ENCODE measurements at regions not wholly inside any gene's neighbourhood (a gene's known extent, or its start where the extent isn't known, plus 50 kb on each side); places are given as distances from the start of the nearest gene placed in this dataset.

DNA sequence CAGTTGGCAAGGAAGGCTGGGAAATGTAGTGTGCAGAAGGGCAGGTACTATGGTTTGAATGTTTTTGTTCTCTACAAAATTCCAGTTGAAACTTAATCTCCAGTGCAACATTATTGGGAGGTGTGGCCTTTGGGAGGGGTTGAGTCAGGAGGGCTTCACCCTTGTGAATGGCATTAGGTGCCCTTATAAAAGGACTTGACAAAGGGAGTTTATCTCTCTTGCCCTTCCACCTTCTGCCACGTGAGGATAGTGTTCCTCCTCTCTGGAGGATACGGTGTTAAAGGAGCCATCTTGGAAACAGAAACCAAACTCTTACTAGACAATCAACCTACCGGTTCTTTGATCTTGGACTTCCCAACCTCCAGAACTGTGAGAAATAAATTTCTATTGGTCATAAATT, 82.2 kb upstream of the LRFN2 start:
- H4K5ac ChIP-seq (ENCODE audit: insufficient read length, low read depth, low read length), result no peak overlapping the region
- H3K36me3 ChIP-seq (ENCODE audit: control insufficient read depth in 2 of 4, insufficient read depth in 4 of 4, low read length in 3 of 4), result no peaks in the 10 kb centered on the region; a peak in 1 of 8 replicates
- no peak for FAIRE-seq
- H3K79me2 ChIP-seq (ENCODE audit: control insufficient read depth in 1 of 2, insufficient read depth in 2 of 2, low read length in 2 of 2), result no peaks in the 10 kb centered on the region
- H3K56ac ChIP-seq (replicated peaks; ENCODE audit: insufficient read length, low read depth, low read length), result no peak overlapping the region
- H2BK120ac ChIP-seq (replicated peaks; ENCODE audit: low read depth, low read length), result no peak overlapping the region
- TF ChIP-seq, protein P1, sequence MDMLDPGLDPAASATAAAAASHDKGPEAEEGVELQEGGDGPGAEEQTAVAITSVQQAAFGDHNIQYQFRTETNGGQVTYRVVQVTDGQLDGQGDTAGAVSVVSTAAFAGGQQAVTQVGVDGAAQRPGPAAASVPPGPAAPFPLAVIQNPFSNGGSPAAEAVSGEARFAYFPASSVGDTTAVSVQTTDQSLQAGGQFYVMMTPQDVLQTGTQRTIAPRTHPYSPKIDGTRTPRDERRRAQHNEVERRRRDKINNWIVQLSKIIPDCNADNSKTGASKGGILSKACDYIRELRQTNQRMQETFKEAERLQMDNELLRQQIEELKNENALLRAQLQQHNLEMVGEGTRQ (IDR thresholded peaks at IDR 0.05; ENCODE audit: low read length), result no peak
- TF ChIP-seq RAD21 (IDR thresholded peaks at IDR 0.05 in 1 of 2, conservative IDR thresholded peaks at IDR 0.05 in 1 of 2; ENCODE audit: low read depth in 2 of 2, low read length in 2 of 2), result peak; percentile 6 to 31; a peak in 1 of 4 replicates
- H2BK12ac ChIP-seq (ENCODE audit: low read depth, low read length), result no peak overlapping the region
- no peak overlapping the region for H3K23ac ChIP-seq (ENCODE audit: insufficient read length)
- no peak overlapping the region for H3K18ac ChIP-seq (ENCODE audit: extremely low read depth, low read length)
- H3K9me3 ChIP-seq (ENCODE audit: insufficient read depth in 2 of 2, low read depth in 1 of 2, low read length in 1 of 2), result peaks cover 11 to 13% of the 10 kb centered on the region in 2 experiments
- H3K27ac ChIP-seq (ENCODE audit: low read depth, low read length), result no peak overlapping the region
- H4K91ac ChIP-seq (replicated peaks; ENCODE audit: insufficient read length, low read length), result no peak overlapping the region
- H2AFZ ChIP-seq (ENCODE audit: low read length), result no peak overlapping the region
- no peak overlapping the region for H4K8ac ChIP-seq (ENCODE audit: extremely low read depth, insufficient read depth, low read length)
- no peak overlapping the region for H2AK5ac ChIP-seq (ENCODE audit: low read depth, low read length)
- no peak overlapping the region for H3K4me2 ChIP-seq (ENCODE audit: insufficient read depth in 1 of 2, low read depth in 2 of 2, low read length in 2 of 2)
- H3K4me3 ChIP-seq (ENCODE audit: extremely low read depth in 1 of 4, insufficient read depth in 2 of 4, low read depth in 3 of 4, low read length in 4 of 4), result no peak overlapping the region
- ChIA-PET CTCF (ENCODE audit: partially characterized antibody) (no interaction called here), POLR2A (ENCODE audit: partially characterized antibody) (no interaction called here)
- no peaks in the 10 kb centered on the region for H3K79me1 ChIP-seq (ENCODE audit: low read depth, low read length)
- H3K4me1 ChIP-seq (replicated peaks in 1 of 4; ENCODE audit: control insufficient read depth in 3 of 4, insufficient read depth in 4 of 4, low read length in 3 of 4), result no peaks in the 10 kb centered on the region
- no peaks in the 10 kb centered on the region for H3K23me2 ChIP-seq (ENCODE audit: low read depth, low read length)
- no peak overlapping the region for H2BK20ac ChIP-seq (ENCODE audit: low read length)
- H3K14ac ChIP-seq (ENCODE audit: insufficient read length), result no peak overlapping the region
- no peak overlapping the region for H2BK15ac ChIP-seq (ENCODE audit: low read length)
- H3K4ac ChIP-seq (replicated peaks; ENCODE audit: insufficient read length, low read depth, low read length), result no peak overlapping the region
- H2BK5ac ChIP-seq (ENCODE audit: low read depth, low read length), result no peak overlapping the region
- WGBS, 2 experiments (ENCODE audit: extremely low coverage in 1 of 2, insufficient coverage in 1 of 2, insufficient read length in 1 of 2, insufficient replicate concordance in 2 of 2, low coverage in 1 of 2, low lambda C conversion rate in 2 of 2, missing lambda C conversion rate in 1 of 2), result 74% methylated on average over 3 of the region's 3 CpGs; no CpG with 5 or more reads in 1 of the 2 experiments
- H4K20me1 ChIP-seq (replicated peaks in 1 of 2; ENCODE audit: control insufficient read depth in 1 of 2, insufficient read depth in 2 of 2, low read length in 2 of 2), result no peaks in the 10 kb centered on the region
- DNase-seq (ENCODE audit: low read depth in 1 of 2, low spot score in 2 of 2), result no peak
- 0 out of 7 replicates have a peak, but pooled peaks cover 0 to 2% (median 0%) of the 10 kb centered on the region in 4 experiments for H3K27me3 ChIP-seq (replicated peaks in 1 of 4; ENCODE audit: control insufficient read depth in 3 of 4, extremely low read depth in 1 of 4, insufficient read depth in 3 of 4, low read length in 3 of 4)
- H3K9ac ChIP-seq (replicated peaks in 1 of 4; ENCODE audit: extremely low read depth in 1 of 4, low read depth in 3 of 4, low read length in 3 of 4), result no peak overlapping the region
